ENCODE measurements at regions not wholly inside any gene's neighbourhood (a gene's known extent, or its start where the extent isn't known, plus 50 kb on each side); places are given as distances from the start of the nearest gene placed in this dataset.
"Not testable (repeated sequence)": the region's sequence is repeated elsewhere in the genome, so short reads cannot be mapped to it uniquely, and the experiment has no call there.

DNA sequence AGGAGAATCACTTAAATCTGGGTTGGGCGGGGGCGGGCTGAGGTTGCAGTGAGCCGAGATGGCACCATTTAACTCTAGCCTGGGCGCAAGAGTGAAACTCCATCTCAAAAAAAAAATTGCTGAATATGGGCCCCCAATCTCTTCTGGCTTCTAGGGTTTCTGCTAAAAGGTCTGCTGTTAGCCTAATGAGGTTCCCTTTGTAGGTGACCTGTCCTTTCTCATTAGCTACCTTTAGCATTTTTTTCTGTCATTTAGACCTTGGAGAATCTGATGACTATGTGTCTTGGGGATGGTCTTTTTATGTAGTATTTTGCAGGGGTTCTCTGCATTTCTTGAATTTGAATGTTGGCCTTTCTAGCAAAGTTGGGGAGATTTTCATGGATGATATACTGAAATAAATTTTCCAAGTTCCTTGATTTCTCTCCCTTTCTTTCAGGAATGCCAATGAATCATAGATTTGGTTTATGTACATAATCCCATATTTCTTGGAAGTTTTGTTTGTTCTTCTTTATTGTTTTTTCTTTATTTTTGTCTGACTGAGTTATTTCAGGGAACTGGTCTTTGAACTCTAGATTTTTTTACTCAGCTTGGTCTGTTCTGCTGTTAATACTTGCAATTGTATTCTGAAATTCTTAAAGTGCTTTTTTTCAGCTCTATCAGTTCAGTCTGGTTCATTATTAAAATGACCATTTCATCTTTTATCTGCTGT lies 181.5 kb downstream of the TTC6 start:
- no TSS peak for BruUV-seq (replicated peaks)
- H4K20me1 ChIP-seq (ENCODE audit: insufficient read depth, low read length) = no peaks in the 10 kb centered on the region
- no peak overlapping the region for H2AFZ ChIP-seq (ENCODE audit: low read length)
- H3K4me1 ChIP-seq (ENCODE audit: insufficient read depth, low read length, poor library complexity, severe bottlenecking) = no peaks in the 10 kb centered on the region
- H3K4me3 ChIP-seq (ENCODE audit: low read depth, low read length, poor library complexity, severe bottlenecking) = no peak overlapping the region
- POLR2A ChIA-PET = no interaction called here
- CTCF ChIA-PET (ENCODE audit: unreplicated experiment) = no interaction called here
- no peaks in the 10 kb centered on the region for H3K9me3 ChIP-seq (ENCODE audit: low read length)
- no peaks in the 10 kb centered on the region for H3K79me2 ChIP-seq (ENCODE audit: insufficient read depth, low read depth, low read length)
- no peaks in the 10 kb centered on the region for H3K36me3 ChIP-seq (ENCODE audit: insufficient read depth, low read length)
- H3K27ac ChIP-seq (ENCODE audit: low read depth, low read length, poor library complexity, severe bottlenecking) = no peak overlapping the region
- no peak overlapping the region for H3K4me2 ChIP-seq (ENCODE audit: low read length)
- no peak for DNase-seq (ENCODE audit: low spot score)
- intact Hi-C loops (cut with micrococcal nuclease; ENCODE audit: unreplicated experiment) = no loop called here
- TF ChIP-seq, protein P1, sequence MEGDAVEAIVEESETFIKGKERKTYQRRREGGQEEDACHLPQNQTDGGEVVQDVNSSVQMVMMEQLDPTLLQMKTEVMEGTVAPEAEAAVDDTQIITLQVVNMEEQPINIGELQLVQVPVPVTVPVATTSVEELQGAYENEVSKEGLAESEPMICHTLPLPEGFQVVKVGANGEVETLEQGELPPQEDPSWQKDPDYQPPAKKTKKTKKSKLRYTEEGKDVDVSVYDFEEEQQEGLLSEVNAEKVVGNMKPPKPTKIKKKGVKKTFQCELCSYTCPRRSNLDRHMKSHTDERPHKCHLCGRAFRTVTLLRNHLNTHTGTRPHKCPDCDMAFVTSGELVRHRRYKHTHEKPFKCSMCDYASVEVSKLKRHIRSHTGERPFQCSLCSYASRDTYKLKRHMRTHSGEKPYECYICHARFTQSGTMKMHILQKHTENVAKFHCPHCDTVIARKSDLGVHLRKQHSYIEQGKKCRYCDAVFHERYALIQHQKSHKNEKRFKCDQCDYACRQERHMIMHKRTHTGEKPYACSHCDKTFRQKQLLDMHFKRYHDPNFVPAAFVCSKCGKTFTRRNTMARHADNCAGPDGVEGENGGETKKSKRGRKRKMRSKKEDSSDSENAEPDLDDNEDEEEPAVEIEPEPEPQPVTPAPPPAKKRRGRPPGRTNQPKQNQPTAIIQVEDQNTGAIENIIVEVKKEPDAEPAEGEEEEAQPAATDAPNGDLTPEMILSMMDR (conservative IDR thresholded peaks at IDR 0.05; ENCODE audit: low read length) = no peak
- TF ChIP-seq EZH2phosphoT487 (IDR thresholded peaks at IDR 0.05; ENCODE audit: borderline replicate concordance, low read depth, low read length) = no peak
- no peaks in the 10 kb centered on the region for H3K9me2 ChIP-seq (ENCODE audit: insufficient read depth, low read length)

DNA sequence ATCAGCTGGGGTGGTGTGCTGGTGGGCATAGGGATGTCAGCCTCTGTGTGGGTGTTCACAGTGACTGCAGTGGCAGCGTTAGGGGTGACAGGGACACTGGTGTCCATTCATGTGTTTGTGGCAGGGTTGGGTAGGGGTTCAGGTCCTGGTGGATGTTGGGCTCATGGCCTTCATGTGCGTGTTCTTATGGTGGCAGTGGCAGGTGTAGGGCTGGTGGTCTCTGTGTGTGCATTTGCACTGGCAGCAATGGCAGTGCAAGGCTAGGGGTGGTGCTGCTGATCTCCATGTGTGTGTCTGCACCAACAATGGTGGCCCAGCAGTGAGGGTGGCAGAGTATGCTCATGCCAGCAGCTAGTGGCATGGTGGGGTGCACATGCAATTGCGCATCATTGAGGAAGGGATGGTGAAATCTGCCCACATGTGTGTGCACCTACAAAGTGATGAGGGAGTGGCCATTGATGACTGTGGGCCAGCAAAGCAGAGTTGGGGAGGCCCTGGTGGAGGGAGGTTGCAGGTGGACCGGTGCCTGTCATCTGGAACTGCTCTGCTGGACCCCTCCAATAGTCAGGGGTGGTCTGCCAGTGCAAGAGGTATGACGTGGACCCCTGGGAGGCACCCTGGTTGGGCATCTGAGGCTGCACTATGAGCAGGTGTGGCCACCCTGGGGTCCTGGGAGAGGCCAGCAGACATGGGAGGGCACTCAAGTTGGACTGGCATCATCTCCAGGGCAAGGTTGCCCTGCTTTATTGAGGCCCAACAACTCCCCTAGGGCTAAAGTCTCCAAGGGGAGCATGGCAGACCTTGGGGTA lies 182.9 kb downstream of the TTC6 start:
- no TSS peak for BruUV-seq (replicated peaks)
- no peaks in the 10 kb centered on the region for H3K9me2 ChIP-seq (ENCODE audit: insufficient read depth, low read length)
- intact Hi-C loops (cut with micrococcal nuclease; ENCODE audit: unreplicated experiment) = no loop called here
- ChIA-PET CTCF (ENCODE audit: unreplicated experiment) (no interaction called here), POLR2A (no interaction called here)
- no peak overlapping the region for H3K4me3 ChIP-seq (ENCODE audit: low read depth, low read length, poor library complexity, severe bottlenecking)
- H4K20me1 ChIP-seq (ENCODE audit: insufficient read depth, low read length) = no peaks in the 10 kb centered on the region
- no peak for TF ChIP-seq EZH2phosphoT487 (IDR thresholded peaks at IDR 0.05; ENCODE audit: borderline replicate concordance, low read depth, low read length)
- TF ChIP-seq, protein P1 (conservative IDR thresholded peaks at IDR 0.05; ENCODE audit: low read length) = no peak
- H3K79me2 ChIP-seq (ENCODE audit: insufficient read depth, low read depth, low read length) = no peaks in the 10 kb centered on the region
- no peaks in the 10 kb centered on the region for H3K36me3 ChIP-seq (ENCODE audit: insufficient read depth, low read length)
- H3K9me3 ChIP-seq (ENCODE audit: low read length) = no peaks in the 10 kb centered on the region
- H3K4me2 ChIP-seq (ENCODE audit: low read length) = no peak overlapping the region
- no peaks in the 10 kb centered on the region for H3K4me1 ChIP-seq (ENCODE audit: insufficient read depth, low read length, poor library complexity, severe bottlenecking)
- H2AFZ ChIP-seq (ENCODE audit: low read length) = no peak overlapping the region
- no peak for DNase-seq (ENCODE audit: low spot score)
- no peak overlapping the region for H3K27ac ChIP-seq (ENCODE audit: low read depth, low read length, poor library complexity, severe bottlenecking)

DNA sequence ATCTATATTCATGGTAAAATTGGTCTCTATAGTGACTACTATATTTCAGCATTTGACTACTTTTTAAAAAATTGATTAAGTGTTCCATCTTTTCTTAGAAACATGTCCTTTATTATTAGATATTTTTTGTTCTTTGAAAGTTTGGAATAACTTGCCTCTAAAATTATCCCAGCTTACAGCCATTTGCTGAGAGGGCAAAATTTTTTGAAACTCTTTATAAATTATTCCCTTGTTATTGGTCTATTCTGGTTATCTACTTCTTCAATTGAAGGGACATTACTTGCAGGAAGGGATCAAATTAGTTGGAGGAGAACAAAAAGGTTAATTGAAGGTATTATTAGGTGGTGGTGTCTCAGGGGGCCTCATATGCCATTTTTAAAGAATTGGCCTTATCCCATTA lies 184.1 kb downstream of the TTC6 start:
- TF ChIP-seq, protein P1 (conservative IDR thresholded peaks at IDR 0.05; ENCODE audit: low read length) = no peak
- no peak for TF ChIP-seq EZH2phosphoT487 (IDR thresholded peaks at IDR 0.05; ENCODE audit: borderline replicate concordance, low read depth, low read length)
- Histone ChIP-seq H2AFZ (ENCODE audit: low read length) (no peak overlapping the region), H3K4me1 (ENCODE audit: insufficient read depth, low read length, poor library complexity, severe bottlenecking) (no peaks in the 10 kb centered on the region), H3K79me2 (ENCODE audit: insufficient read depth, low read depth, low read length) (no peaks in the 10 kb centered on the region), H3K4me2 (ENCODE audit: low read length) (no peak overlapping the region), H3K27ac (ENCODE audit: low read depth, low read length, poor library complexity, severe bottlenecking) (no peak overlapping the region), H3K4me3 (ENCODE audit: low read depth, low read length, poor library complexity, severe bottlenecking) (no peak overlapping the region), H3K36me3 (ENCODE audit: insufficient read depth, low read length) (no peaks in the 10 kb centered on the region), H4K20me1 (ENCODE audit: insufficient read depth, low read length) (no peaks in the 10 kb centered on the region), H3K9me2 (ENCODE audit: insufficient read depth, low read length) (no peaks in the 10 kb centered on the region), H3K9me3 (ENCODE audit: low read length) (no peaks in the 10 kb centered on the region)
- intact Hi-C loops (cut with micrococcal nuclease; ENCODE audit: unreplicated experiment) = no loop called here
- CTCF ChIA-PET (ENCODE audit: unreplicated experiment) = no interaction called here
- POLR2A ChIA-PET = no interaction called here
- DNase-seq (ENCODE audit: low spot score) = no peak
- no TSS peak for BruUV-seq (replicated peaks)

DNA sequence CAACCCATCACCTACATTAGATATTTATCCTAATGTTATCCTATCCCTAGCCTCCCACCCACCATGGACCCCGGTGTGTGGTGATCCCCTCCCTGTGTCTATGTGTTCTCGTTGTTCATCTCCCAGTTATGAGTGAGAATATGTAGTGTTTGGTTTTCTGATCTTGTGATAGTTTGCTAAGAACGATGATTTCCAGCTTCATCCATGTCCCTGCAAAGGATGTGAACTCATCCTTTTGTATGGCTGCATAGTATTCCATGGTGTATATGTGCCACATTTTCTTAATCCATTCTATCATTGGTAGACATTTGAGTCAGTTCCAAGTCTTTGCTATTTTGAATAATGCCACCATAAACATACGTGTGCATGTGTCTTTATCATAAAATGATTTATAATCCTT lies 185.3 kb downstream of the TTC6 start:
- H4K20me1 ChIP-seq (ENCODE audit: insufficient read depth, low read length); DNase-seq (ENCODE audit: low spot score); H3K9me3 ChIP-seq (ENCODE audit: low read length); H3K4me3 ChIP-seq (ENCODE audit: low read depth, low read length, poor library complexity, severe bottlenecking); H3K9me2 ChIP-seq (ENCODE audit: insufficient read depth, low read length); intact Hi-C loops (cut with micrococcal nuclease; ENCODE audit: unreplicated experiment); CTCF ChIA-PET (ENCODE audit: unreplicated experiment); H3K4me2 ChIP-seq (ENCODE audit: low read length); H2AFZ ChIP-seq (ENCODE audit: low read length); BruUV-seq (replicated peaks); H3K79me2 ChIP-seq (ENCODE audit: insufficient read depth, low read depth, low read length); POLR2A ChIA-PET; H3K4me1 ChIP-seq (ENCODE audit: insufficient read depth, low read length, poor library complexity, severe bottlenecking); H3K27ac ChIP-seq (ENCODE audit: low read depth, low read length, poor library complexity, severe bottlenecking); H3K36me3 ChIP-seq (ENCODE audit: insufficient read depth, low read length): not testable (repeated sequence)
